ENCODE measurements at regions not wholly inside any gene's neighbourhood (a gene's known extent, or its start where the extent isn't known, plus 50 kb on each side); places are given as distances from the start of the nearest gene placed in this dataset.

DNA sequence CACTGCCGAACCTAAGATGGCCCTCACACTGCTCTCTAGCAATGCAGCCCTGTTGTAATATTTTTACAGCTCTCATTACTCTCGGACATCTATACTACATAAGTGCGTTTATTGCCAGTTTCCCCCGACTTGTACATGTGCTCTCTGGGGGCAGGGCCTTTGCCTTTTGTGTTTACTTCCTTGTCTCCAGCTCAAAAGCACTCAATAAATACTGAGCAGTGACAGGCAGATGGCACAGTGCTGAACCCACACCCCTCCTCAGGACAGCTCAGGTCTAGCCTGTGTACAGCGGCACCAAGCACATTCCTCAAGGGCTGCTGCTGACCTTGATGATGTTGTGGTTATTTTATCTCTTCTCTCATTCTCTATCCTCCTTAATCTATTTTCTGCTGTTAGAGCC is 68.0 kb upstream of the ELMO1 start:
- TF ChIP-seq FOXA1 (IDR thresholded peaks at IDR 0.05) (no peak), SP1 (IDR thresholded peaks at IDR 0.05) (no peak), BHLHE40 (IDR thresholded peaks at IDR 0.05; ENCODE audit: borderline replicate concordance) (no peak), ZNF384 (IDR thresholded peaks at IDR 0.05) (no peak), SUZ12 (IDR thresholded peaks at IDR 0.05) (no peak), FOXK2 (IDR thresholded peaks at IDR 0.05) (no peak), FOXM1 (IDR thresholded peaks at IDR 0.05; ENCODE audit: borderline replicate concordance) (no peak), ARNT (IDR thresholded peaks at IDR 0.05) (no peak), L3MBTL2 (conservative IDR thresholded peaks at IDR 0.05) (no peak), TARDBP (IDR thresholded peaks at IDR 0.05) (no peak)

All from HEK293T (cell line).